ENCODE measurements at regions not wholly inside any gene's neighbourhood (a gene's known extent, or its start where the extent isn't known, plus 50 kb on each side); places are given as distances from the start of the nearest gene placed in this dataset.

GRCh38 chr1:178625695-178626094 lies 99.3 kb upstream of the RALGPS2 start:
- TF ChIP-seq CTCF (IDR thresholded peaks at IDR 0.05; ENCODE audit: low read depth, low read length, poor library complexity, severe bottlenecking) (no peak), EZH2phosphoT487 (IDR thresholded peaks at IDR 0.05; ENCODE audit: borderline replicate concordance, low read length) (no peak)
